Stimulated activated naive CD4-positive, alpha-beta T cell (primary cell): ENCODE measurements at regions not wholly inside any gene's neighbourhood (a gene's known extent, or its start where the extent isn't known, plus 50 kb on each side); places are given as distances from the start of the nearest gene placed in this dataset.

Experiments used
- DNase-seq, 6 experiments: peaks; one replicate each; lab custom pipeline; 2025; lab: John Stamatoyannopoulos, UW

GRCh38 chr6:40194447-40195170 lies 260.3 kb upstream of the MOCS1 start:
- DNase-seq = no peak

- no peak for DNase-seq
Measured at GRCh38 chr6:40192516-40192915, 258.3 kb upstream of the MOCS1 start.

GRCh38 chr6:40188931-40189330 lies 254.7 kb upstream of the MOCS1 start:
- DNase-seq = no peak

- no peak for DNase-seq
Measured at GRCh38 chr6:40187535-40188144, 253.4 kb upstream of the MOCS1 start.

GRCh38 chr6:40185486-40185885 lies 251.2 kb upstream of the MOCS1 start:
- DNase-seq = no peak

- no peak for DNase-seq
Measured at GRCh38 chr6:40183902-40184301, 249.6 kb upstream of the MOCS1 start.

GRCh38 chr6:40181367-40181766 lies 247.1 kb upstream of the MOCS1 start:
- DNase-seq = no peak

GRCh38 chr6:40180271-40180670 lies 246.0 kb upstream of the MOCS1 start:
- no peak for DNase-seq

GRCh38 chr6:40179496-40179895 lies 245.2 kb upstream of the MOCS1 start:
- DNase-seq = no peak

GRCh38 chr6:40177598-40177997 lies 243.3 kb upstream of the MOCS1 start:
- no peak for DNase-seq

GRCh38 chr6:40176152-40176551 lies 241.9 kb upstream of the MOCS1 start:
- DNase-seq = no peak

GRCh38 chr6:40172272-40172671 lies 238.0 kb upstream of the MOCS1 start:
- no peak for DNase-seq

- DNase-seq = no peak
Measured at GRCh38 chr6:40171343-40171742, 237.1 kb upstream of the MOCS1 start.

- DNase-seq = no peak
Measured at GRCh38 chr6:40170856-40171255, 236.6 kb upstream of the MOCS1 start.

GRCh38 chr6:40169878-40170277 lies 235.6 kb upstream of the MOCS1 start:
- no peak for DNase-seq

GRCh38 chr6:40166963-40167362 lies 232.7 kb upstream of the MOCS1 start:
- DNase-seq = no peak

GRCh38 chr6:40165036-40165709 lies 230.9 kb upstream of the MOCS1 start:
- no peak for DNase-seq

GRCh38 chr6:40164345-40164755 lies 230.1 kb upstream of the MOCS1 start:
- DNase-seq = no peak

GRCh38 chr6:40163924-40164323 lies 229.7 kb upstream of the MOCS1 start:
- DNase-seq = no peak

- DNase-seq = no peak
Measured at GRCh38 chr6:40162074-40162473, 227.8 kb upstream of the MOCS1 start.

- no peak for DNase-seq
Measured at GRCh38 chr6:40160826-40161225, 226.6 kb upstream of the MOCS1 start.

- no peak for DNase-seq
Measured at GRCh38 chr6:40159865-40160264, 225.6 kb upstream of the MOCS1 start.

GRCh38 chr6:40152701-40153436 lies 218.6 kb upstream of the MOCS1 start:
- no peak for DNase-seq
